Kidney (tissue), 13 donors: ENCODE measurements at regions not wholly inside any gene's neighbourhood (a gene's known extent, or its start where the extent isn't known, plus 50 kb on each side); places are given as distances from the start of the nearest gene placed in this dataset.

ENCODE experiments used
- DNase-seq, 5 donors: peaks; one replicate each; pipeline ENCODE4 v3.0.0-alpha.2; 2013 to 2020
- FAIRE-seq: peaks from 2 replicates; lab custom pipeline; 2012; peaks lifted over from hg19 to GRCh38; lab: Jason Lieb, UNC
- H3K27ac ChIP-seq, 2 donors: one replicate each; pipeline ENCODE4 v1.7.0; 2013; ENCODE audit warnings: low read depth in 2 of 2, low read length in 2 of 2, inconsistent platforms in 1 of 2
- H3K27me3 ChIP-seq: one replicate; pipeline ENCODE4 v1.7.1; 2013; ENCODE audit warnings: low read length, inconsistent platforms; ENCODE audit not compliant: control insufficient read depth, insufficient read depth
- H3K36me3 ChIP-seq, 3 donors: one replicate each; pipeline versions ENCODE4 v1.7.0 to v1.7.1; 2013; ENCODE audit warnings: low read length in 3 of 3, control low read depth in 1 of 3, inconsistent platforms in 1 of 3; ENCODE audit not compliant: insufficient read depth in 3 of 3, control insufficient read depth in 2 of 3
- H3K4me1 ChIP-seq, 3 donors: one replicate each; pipeline versions ENCODE4 v1.7.0 to v1.7.1; 2013; ENCODE audit warnings: low read length in 3 of 3, inconsistent platforms in 1 of 3, low read depth in 1 of 3; ENCODE audit not compliant: control insufficient read depth in 2 of 3, insufficient read depth in 2 of 3
- H3K4me3 ChIP-seq, 3 donors: one replicate each; pipeline versions ENCODE4 v1.7.0 to v1.8.1; 2013; ENCODE audit warnings: low read length in 3 of 3, control low read depth in 1 of 3, inconsistent platforms in 1 of 3
- H3K9ac ChIP-seq, 3 donors: one replicate each; pipeline versions ENCODE4 v1.7.0 to v1.7.1; 2013; ENCODE audit warnings: low read length in 3 of 3, control low read depth in 1 of 3, inconsistent platforms in 1 of 3
- H3K9me3 ChIP-seq, 3 donors: one replicate each; pipeline versions ENCODE4 v1.7.0 to v1.7.1; 2013; ENCODE audit warnings: low read length in 3 of 3, control low read depth in 1 of 3, inconsistent platforms in 1 of 3; ENCODE audit not compliant: control insufficient read depth in 2 of 3, insufficient read depth in 1 of 3
- CTCF ChIP-seq: IDR thresholded peaks from 3 replicates; pipeline ENCODE4 v1.5.1; 2012; ENCODE audit warnings: mild to moderate bottlenecking, moderate library complexity, borderline replicate concordance; ENCODE audit not compliant: insufficient read depth; ENCODE audit errors: extremely low read depth
- intact Hi-C: fragments of 100-400 bp; cut with DNase I; formaldehyde crosslinking; loops from one replicate; pipeline ENCODE4 v1.11.1; 2022
- donor health status: control.
- donor health status: control.
- donor health status: control.
- donor health status: control.
- donor health status: control.
- donor health status: DM: yes; HTN: yes; CAD: no.
- donor health status: Normal renal cell carcinoma (clear cell type).

GRCh38 chrX:14220386-14220944 is 190.8 kb upstream of the GEMIN8 start:
- Histone ChIP-seq H3K27ac (no peak overlapping the region), H3K36me3 (no peaks in the 10 kb centered on the region), H3K9ac (no peak overlapping the region), H3K9me3 (no peaks in the 10 kb centered on the region), H3K4me3 (no peak overlapping the region), H3K27me3 (no peaks in the 10 kb centered on the region), H3K4me1 (no peaks in the 10 kb centered on the region)
- FAIRE-seq (no peak), DNase-seq (no peak)
- TF ChIP-seq CTCF = no peak
- intact Hi-C loops = no loop called here

DNA sequence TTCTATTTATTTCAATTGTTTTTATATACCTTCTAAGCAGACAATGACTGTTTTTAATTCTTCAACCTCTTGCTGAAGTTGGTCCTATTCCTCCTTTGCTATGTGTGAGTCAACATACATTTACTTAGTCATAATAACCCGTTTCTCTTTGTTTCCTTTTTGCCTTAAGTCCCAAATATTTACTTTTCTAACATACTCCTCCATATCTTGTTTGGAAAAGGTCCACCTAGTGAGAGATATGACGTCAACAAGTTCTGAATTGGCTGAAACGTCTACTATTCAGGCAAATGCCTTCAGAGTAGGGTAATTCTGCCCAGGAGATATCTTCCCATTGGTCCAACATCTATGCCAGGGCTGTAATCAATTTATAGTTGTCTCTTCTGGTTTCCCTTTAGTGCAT is 179.3 kb upstream of the GEMIN8 start:
- DNase-seq (no peak), FAIRE-seq (no peak)
- Histone ChIP-seq H3K27ac (no peak overlapping the region), H3K4me1 (no peaks in the 10 kb centered on the region), H3K9me3 (no peaks in the 10 kb centered on the region), H3K27me3 (peaks cover 3% of the 10 kb centered on the region), H3K4me3 (no peak overlapping the region), H3K36me3 (no peaks in the 10 kb centered on the region), H3K9ac (no peak overlapping the region)
- TF ChIP-seq CTCF = no peak
- intact Hi-C loops = no loop called here

- H3K27me3 ChIP-seq = no peaks in the 10 kb centered on the region
- intact Hi-C loops = no loop called here
- no peak for TF ChIP-seq CTCF
- H3K9me3 ChIP-seq = no peaks in the 10 kb centered on the region
- no peak overlapping the region for H3K4me3 ChIP-seq
- peak in 1 of 5 donors; percentile 15 for DNase-seq
- H3K4me1 ChIP-seq = no peaks in the 10 kb centered on the region
- no peak overlapping the region for H3K9ac ChIP-seq
- H3K36me3 ChIP-seq = no peaks in the 10 kb centered on the region
- no peak overlapping the region for H3K27ac ChIP-seq
- FAIRE-seq = no peak
These were observed 165.0 kb upstream of the GEMIN8 start for GRCh38 chrX:14194711-14195110.

DNA sequence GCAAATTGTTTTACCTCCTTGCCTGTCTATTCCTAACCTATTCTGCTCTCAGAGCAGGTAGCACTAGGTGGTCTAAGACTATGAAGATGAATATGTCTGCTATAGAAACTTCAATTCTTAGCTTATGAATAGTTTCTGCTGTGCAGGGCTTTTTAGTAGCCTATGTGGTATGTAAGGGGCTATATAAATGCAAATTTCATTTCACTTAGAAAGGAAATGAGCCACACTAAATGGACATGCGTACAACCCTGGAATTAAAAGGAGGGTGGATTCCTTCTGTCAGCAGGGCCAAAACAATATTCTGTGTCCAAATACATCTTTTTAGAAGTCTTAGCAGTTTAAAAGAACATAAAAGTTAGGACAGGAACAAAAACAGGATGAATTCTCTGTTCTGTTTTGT is 163.9 kb upstream of the GEMIN8 start:
- Histone ChIP-seq H3K27me3 (no peaks in the 10 kb centered on the region), H3K27ac (no peak overlapping the region), H3K36me3 (no peaks in the 10 kb centered on the region), H3K9ac (no peak overlapping the region), H3K9me3 (no peaks in the 10 kb centered on the region), H3K4me1 (no peaks in the 10 kb centered on the region), H3K4me3 (no peak overlapping the region)
- no peak for TF ChIP-seq CTCF
- intact Hi-C loops = no loop called here
- FAIRE-seq = no peak
- no peak for DNase-seq
